ENCODE measurements at regions not wholly inside any gene's neighbourhood (a gene's known extent, or its start where the extent isn't known, plus 50 kb on each side); places are given as distances from the start of the nearest gene placed in this dataset.

DNA sequence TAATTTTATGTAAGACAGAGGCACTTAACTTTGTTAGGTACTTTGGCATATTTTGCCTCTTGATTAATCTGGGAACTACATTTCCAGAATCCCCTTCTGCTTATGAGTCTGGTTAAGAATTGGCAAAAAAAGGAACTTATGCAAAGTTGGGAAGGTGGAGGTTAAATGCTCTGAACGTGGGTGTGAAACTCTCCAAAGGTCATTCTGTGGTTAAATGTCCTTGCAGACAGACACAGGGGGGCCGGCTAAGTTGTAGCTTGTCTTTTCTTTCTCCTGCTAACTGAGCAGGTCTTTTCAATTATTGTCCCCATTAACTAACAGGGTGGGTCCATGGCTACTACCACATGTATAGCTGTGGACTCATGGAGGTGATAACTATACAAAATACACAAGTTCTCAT, 248.6 kb upstream of the NOVA1 start:
- TF ChIP-seq, protein P1, sequence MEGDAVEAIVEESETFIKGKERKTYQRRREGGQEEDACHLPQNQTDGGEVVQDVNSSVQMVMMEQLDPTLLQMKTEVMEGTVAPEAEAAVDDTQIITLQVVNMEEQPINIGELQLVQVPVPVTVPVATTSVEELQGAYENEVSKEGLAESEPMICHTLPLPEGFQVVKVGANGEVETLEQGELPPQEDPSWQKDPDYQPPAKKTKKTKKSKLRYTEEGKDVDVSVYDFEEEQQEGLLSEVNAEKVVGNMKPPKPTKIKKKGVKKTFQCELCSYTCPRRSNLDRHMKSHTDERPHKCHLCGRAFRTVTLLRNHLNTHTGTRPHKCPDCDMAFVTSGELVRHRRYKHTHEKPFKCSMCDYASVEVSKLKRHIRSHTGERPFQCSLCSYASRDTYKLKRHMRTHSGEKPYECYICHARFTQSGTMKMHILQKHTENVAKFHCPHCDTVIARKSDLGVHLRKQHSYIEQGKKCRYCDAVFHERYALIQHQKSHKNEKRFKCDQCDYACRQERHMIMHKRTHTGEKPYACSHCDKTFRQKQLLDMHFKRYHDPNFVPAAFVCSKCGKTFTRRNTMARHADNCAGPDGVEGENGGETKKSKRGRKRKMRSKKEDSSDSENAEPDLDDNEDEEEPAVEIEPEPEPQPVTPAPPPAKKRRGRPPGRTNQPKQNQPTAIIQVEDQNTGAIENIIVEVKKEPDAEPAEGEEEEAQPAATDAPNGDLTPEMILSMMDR (IDR thresholded peaks at IDR 0.05), result no peak
- DNase-seq, result no peak
- no peaks in the 10 kb centered on the region for H3K4me1 Mint-ChIP-seq
- no peak overlapping the region for H3K27ac Mint-ChIP-seq
- no peak overlapping the region for H3K4me3 Mint-ChIP-seq
- H3K9me3 Mint-ChIP-seq, result peaks cover 5% of the 10 kb centered on the region
- H3K27me3 Mint-ChIP-seq (ENCODE audit: low read depth, poor library complexity), result no peaks in the 10 kb centered on the region
- no peaks in the 10 kb centered on the region for H3K36me3 Mint-ChIP-seq (ENCODE audit: low read depth)

DNA sequence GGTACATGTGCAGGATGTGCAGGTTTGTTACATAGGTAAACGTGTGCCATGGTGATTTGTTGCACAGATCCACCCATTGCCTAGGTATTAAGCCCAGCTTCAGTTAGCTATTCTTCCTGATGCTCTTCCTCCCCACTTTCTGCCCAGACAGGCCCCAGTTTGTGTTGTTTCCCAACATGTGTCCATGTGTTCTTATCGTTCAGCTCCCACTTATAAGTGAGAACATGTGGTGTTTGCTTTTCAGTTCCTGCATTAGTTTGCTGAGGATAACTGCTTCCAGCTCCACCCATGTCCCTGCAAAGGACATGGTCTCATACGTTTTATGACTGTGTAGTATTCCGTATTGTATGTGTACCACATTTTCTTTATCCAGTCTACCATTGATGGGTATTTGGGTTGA, 251.7 kb upstream of the NOVA1 start:
- H3K9me3 Mint-ChIP-seq, result peaks cover 5% of the 10 kb centered on the region
- H3K4me3 Mint-ChIP-seq, result no peak overlapping the region
- H3K4me1 Mint-ChIP-seq, result no peaks in the 10 kb centered on the region
- H3K27me3 Mint-ChIP-seq (ENCODE audit: low read depth, poor library complexity), result no peaks in the 10 kb centered on the region
- DNase-seq, result no peak
- H3K27ac Mint-ChIP-seq, result no peak overlapping the region
- H3K36me3 Mint-ChIP-seq (ENCODE audit: low read depth), result no peaks in the 10 kb centered on the region
- TF ChIP-seq, protein P1 (IDR thresholded peaks at IDR 0.05), result no peak

DNA sequence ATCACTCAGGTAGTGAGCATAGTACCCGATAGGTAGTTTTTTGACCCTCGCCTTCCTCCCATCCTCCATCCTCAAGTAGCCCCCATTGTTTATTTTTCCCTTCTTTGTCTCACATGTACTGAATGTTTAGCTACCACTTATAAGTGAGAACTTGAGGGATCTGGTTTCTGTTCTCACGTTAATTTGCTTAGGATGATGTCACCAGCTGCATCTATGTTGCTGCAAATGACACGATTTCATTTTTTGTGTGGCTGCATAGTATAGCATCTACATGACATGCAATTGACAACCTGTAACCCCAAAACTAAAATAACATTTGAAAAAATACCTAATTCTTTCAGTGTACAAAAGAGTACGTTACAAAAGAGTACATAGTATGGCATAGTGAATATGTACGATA, 254.0 kb upstream of the NOVA1 start:
- H3K4me3 Mint-ChIP-seq, result no peak overlapping the region
- DNase-seq, result no peak
- no peaks in the 10 kb centered on the region for H3K4me1 Mint-ChIP-seq
- no peak overlapping the region for H3K27ac Mint-ChIP-seq
- no peaks in the 10 kb centered on the region for H3K27me3 Mint-ChIP-seq (ENCODE audit: low read depth, poor library complexity)
- TF ChIP-seq, protein P1 (IDR thresholded peaks at IDR 0.05), result no peak
- no peaks in the 10 kb centered on the region for H3K36me3 Mint-ChIP-seq (ENCODE audit: low read depth)
- peaks cover 5% of the 10 kb centered on the region for H3K9me3 Mint-ChIP-seq

DNA sequence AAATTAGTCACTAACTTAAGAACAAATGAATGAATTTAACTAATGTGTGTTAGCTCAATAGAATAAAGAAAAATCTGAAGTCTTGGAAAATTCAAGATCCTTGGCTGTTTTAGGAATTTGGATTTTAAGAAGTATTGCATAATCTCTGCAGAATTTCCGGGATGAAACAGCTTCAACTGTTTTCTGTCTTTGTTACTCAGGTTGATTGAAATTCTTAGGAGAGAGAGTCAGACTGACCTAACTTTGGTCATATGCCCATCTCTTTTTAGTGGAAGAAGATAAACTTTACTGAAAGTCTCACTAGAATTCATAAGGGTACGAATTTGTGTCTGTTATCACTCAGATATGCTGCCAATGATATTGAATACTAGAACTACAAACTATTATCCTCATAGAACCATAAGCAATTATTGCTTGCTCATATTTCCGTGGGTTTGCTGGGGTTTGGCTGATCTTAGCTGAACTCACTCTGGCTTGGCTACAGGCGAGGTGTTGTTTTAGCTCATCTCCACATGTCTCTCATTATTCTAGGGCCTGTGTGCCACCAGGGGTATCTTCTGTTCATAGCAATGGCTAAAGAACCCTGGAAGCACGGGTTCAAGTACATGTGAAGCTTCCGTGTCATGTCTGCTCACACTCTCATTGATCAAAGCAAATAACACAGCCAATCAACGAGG, 257.4 kb upstream of the NOVA1 start:
- Mint-ChIP-seq H3K4me1 (no peaks in the 10 kb centered on the region), H3K27ac (no peak overlapping the region), H3K9me3 (peaks cover 5% of the 10 kb centered on the region), H3K36me3 (ENCODE audit: low read depth) (no peaks in the 10 kb centered on the region), H3K27me3 (ENCODE audit: low read depth, poor library complexity) (no peaks in the 10 kb centered on the region), H3K4me3 (no peak overlapping the region)
- no peak for DNase-seq
- TF ChIP-seq, protein P1 (IDR thresholded peaks at IDR 0.05), result no peak

- Mint-ChIP-seq H3K9me3 (no peaks in the 10 kb centered on the region), H3K27ac (no peak overlapping the region), H3K27me3 (ENCODE audit: low read depth, poor library complexity) (no peaks in the 10 kb centered on the region), H3K4me1 (no peaks in the 10 kb centered on the region), H3K4me3 (no peak overlapping the region), H3K36me3 (ENCODE audit: low read depth) (no peaks in the 10 kb centered on the region)
- TF ChIP-seq, protein P1 (IDR thresholded peaks at IDR 0.05), result no peak
- DNase-seq, result no peak
Measured at GRCh38 chr14:26856876-26857518, 259.2 kb upstream of the NOVA1 start.

GRCh38 chr14:26859483-26859882, 261.6 kb upstream of the NOVA1 start:
- Mint-ChIP-seq H3K36me3 (ENCODE audit: low read depth) (no peaks in the 10 kb centered on the region), H3K27ac (no peak overlapping the region), H3K27me3 (ENCODE audit: low read depth, poor library complexity) (peaks cover 3% of the 10 kb centered on the region), H3K9me3 (no peaks in the 10 kb centered on the region), H3K4me1 (no peaks in the 10 kb centered on the region), H3K4me3 (no peak overlapping the region)
- TF ChIP-seq, protein P1 (IDR thresholded peaks at IDR 0.05), result no peak
- DNase-seq, result no peak

Data from nephron progenitor cell (in vitro differentiated cells).